H1 (cell line): ENCODE measurements at regions not wholly inside any gene's neighbourhood (a gene's known extent, or its start where the extent isn't known, plus 50 kb on each side); places are given as distances from the start of the nearest gene placed in this dataset.
A peak's percentile ranks its signal among the peaks of the same experiment; 100 is the strongest.

ENCODE experiments used
- CTCF ChIA-PET: fragments of 300-600 bp; sonication (Branson Sonifier 250); formaldehyde crosslinking; loops from one replicate; lab custom pipeline; 2021; ENCODE audit not compliant: partially characterized antibody; lab: Charles Lee
- POLR2A ChIA-PET: fragments of 300-600 bp; sonication (Branson Sonifier 250); formaldehyde crosslinking; loops from one replicate; lab custom pipeline; 2021; ENCODE audit warnings: inconsistent platforms; ENCODE audit not compliant: partially characterized antibody; lab: Charles Lee
- DNase-seq, 2 experiments: peaks; one replicate each; pipeline versions ENCODE4 v3.0.0 to v3.0.0-alpha.2; 2010 to 2022; ENCODE audit warnings: low spot score in 2 of 2, low read depth in 1 of 2, mixed read lengths in 1 of 2
- FAIRE-seq: peaks from 2 replicates; lab custom pipeline; 2011; peaks lifted over from hg19 to GRCh38; lab: Jason Lieb, UNC
- H2AFZ ChIP-seq: 2 replicates; pipeline ENCODE4 v1.8.1; 2012; ENCODE audit warnings: low read length, inconsistent platforms
- H2AK5ac ChIP-seq: 2 replicates; pipeline ENCODE4 v1.6.1; 2013; ENCODE audit warnings: low read depth, low read length
- H2BK120ac ChIP-seq: replicated peaks from 2 replicates; pipeline ENCODE3; 2013; ENCODE audit warnings: low read depth, low read length, inconsistent platforms
- H2BK12ac ChIP-seq: 2 replicates; pipeline ENCODE4 v1.6.1; 2013; ENCODE audit warnings: low read depth, low read length
- H2BK15ac ChIP-seq: 2 replicates; pipeline ENCODE4 v1.6.1; 2013; ENCODE audit warnings: low read length
- H2BK20ac ChIP-seq: 2 replicates; pipeline ENCODE4 v1.6.1; 2013; ENCODE audit warnings: low read length
- H2BK5ac ChIP-seq: 2 replicates; pipeline ENCODE4 v1.6.1; 2013; ENCODE audit warnings: low read depth, low read length
- H3K14ac ChIP-seq: 2 replicates; pipeline ENCODE4 v1.6.1; 2013; ENCODE audit warnings: inconsistent platforms; ENCODE audit not compliant: insufficient read length
- H3K18ac ChIP-seq: 2 replicates; pipeline ENCODE4 v1.6.1; 2013; ENCODE audit warnings: low read length; ENCODE audit errors: extremely low read depth
- H3K23ac ChIP-seq: 2 replicates; pipeline ENCODE4 v1.6.1; 2013; ENCODE audit warnings: inconsistent platforms; ENCODE audit not compliant: insufficient read length
- H3K23me2 ChIP-seq: 2 replicates; pipeline ENCODE4 v1.6.1; 2013; ENCODE audit warnings: low read depth, low read length
- H3K27ac ChIP-seq: 2 replicates; pipeline ENCODE4 v1.6.1; 2011; ENCODE audit warnings: low read depth, low read length, inconsistent platforms
- H3K27me3 ChIP-seq, 4 experiments: replicated peaks in 1 of 4; 1 replicate in 1 of 4; 2 replicates in 3 of 4; pipeline versions ENCODE4 v1.6.1 to v1.8.1; 2011 to 2013; ENCODE audit warnings: low read length in 3 of 4, mild to moderate bottlenecking in 3 of 4, inconsistent platforms in 2 of 4, mixed read lengths in 2 of 4, moderate library complexity in 1 of 4; ENCODE audit not compliant: control insufficient read depth in 3 of 4, insufficient read depth in 3 of 4; ENCODE audit errors: extremely low read depth in 1 of 4
- H3K36me3 ChIP-seq, 4 experiments: 2 replicates each; pipeline versions ENCODE4 v1.6.1 to v1.8.1; 2011 to 2013; ENCODE audit warnings: mild to moderate bottlenecking in 4 of 4, low read length in 3 of 4, moderate library complexity in 2 of 4, control low read depth in 1 of 4, inconsistent platforms in 1 of 4; ENCODE audit not compliant: insufficient read depth in 4 of 4, control insufficient read depth in 2 of 4
- H3K4ac ChIP-seq: replicated peaks from 2 replicates; pipeline ENCODE3; 2013; ENCODE audit warnings: low read length, low read depth, mixed read lengths, inconsistent platforms; ENCODE audit not compliant: insufficient read length
- H3K4me1 ChIP-seq, 4 experiments: replicated peaks in 1 of 4; 1 replicate in 1 of 4; 2 replicates in 3 of 4; pipeline versions ENCODE4 v1.6.1 to v1.8.1; 2011 to 2013; ENCODE audit warnings: low read length in 3 of 4, inconsistent platforms in 2 of 4, mixed read lengths in 1 of 4; ENCODE audit not compliant: insufficient read depth in 4 of 4, control insufficient read depth in 3 of 4
- H3K4me2 ChIP-seq, 2 experiments: 2 replicates each; pipeline versions ENCODE4 v1.6.1 to v1.8.1; 2011 to 2013; ENCODE audit warnings: low read depth in 2 of 2, low read length in 2 of 2, control low read depth in 1 of 2, inconsistent platforms in 1 of 2, mild to moderate bottlenecking in 1 of 2; ENCODE audit not compliant: insufficient read depth in 1 of 2
- H3K4me3 ChIP-seq, 4 experiments: fragments of 200-600, 300-600 bp in 1 of 4; sonication (generic), shearing (Covaris generic), sonication (Bioruptor Twin) in 1 of 4; 2 replicates each; pipeline versions ENCODE4 v1.5.1 to v1.8.1; 2011 to 2016; ENCODE audit warnings: low read length in 4 of 4, low read depth in 3 of 4, control low read depth in 2 of 4, inconsistent platforms in 2 of 4, mild to moderate bottlenecking in 2 of 4, mixed read lengths in 1 of 4, moderate library complexity in 1 of 4; ENCODE audit not compliant: insufficient read depth in 2 of 4; ENCODE audit errors: extremely low read depth in 1 of 4
- H3K56ac ChIP-seq: replicated peaks from 2 replicates; pipeline ENCODE3; 2013; ENCODE audit warnings: low read depth, mild to moderate bottlenecking, mixed read lengths, low read length, inconsistent platforms; ENCODE audit not compliant: insufficient read length
- H3K79me1 ChIP-seq: 2 replicates; pipeline ENCODE4 v1.6.1; 2013; ENCODE audit warnings: low read depth, low read length, control low read depth
- H3K79me2 ChIP-seq, 2 experiments: 2 replicates each; pipeline versions ENCODE4 v1.6.1 to v1.8.1; 2012 to 2013; ENCODE audit warnings: low read length in 2 of 2, mild to moderate bottlenecking in 2 of 2, inconsistent platforms in 1 of 2; ENCODE audit not compliant: insufficient read depth in 2 of 2, control insufficient read depth in 1 of 2
- H3K9ac ChIP-seq, 4 experiments: replicated peaks in 1 of 4; 1 replicate in 1 of 4; 2 replicates in 3 of 4; pipeline versions ENCODE4 v1.6.1 to v1.8.1; 2011 to 2013; ENCODE audit warnings: low read depth in 3 of 4, low read length in 3 of 4, control low read depth in 2 of 4, mild to moderate bottlenecking in 2 of 4, moderate library complexity in 2 of 4, inconsistent platforms in 1 of 4; ENCODE audit errors: extremely low read depth in 1 of 4
- H3K9me3 ChIP-seq, 2 experiments: 2 replicates each; pipeline versions ENCODE4 v1.6.1 to v1.8.1; 2012 to 2013; ENCODE audit warnings: mild to moderate bottlenecking in 2 of 2, moderate library complexity in 2 of 2, control low read depth in 1 of 2, inconsistent platforms in 1 of 2, low read depth in 1 of 2, low read length in 1 of 2, mixed read lengths in 1 of 2; ENCODE audit not compliant: insufficient read depth in 2 of 2
- H4K20me1 ChIP-seq, 2 experiments: replicated peaks in 1 of 2; 2 replicates each; pipeline versions ENCODE3 to v1.8.1; 2011 to 2013; ENCODE audit warnings: inconsistent platforms in 2 of 2, low read length in 2 of 2, mild to moderate bottlenecking in 1 of 2; ENCODE audit not compliant: insufficient read depth in 2 of 2, control insufficient read depth in 1 of 2
- H4K5ac ChIP-seq: 2 replicates; pipeline ENCODE4 v1.6.1; 2013; ENCODE audit warnings: low read length, low read depth, mixed read lengths, inconsistent platforms; ENCODE audit not compliant: insufficient read length
- H4K8ac ChIP-seq: 2 replicates; pipeline ENCODE4 v1.8.0; 2013; ENCODE audit warnings: mild to moderate bottlenecking, moderate library complexity, low read length, inconsistent platforms; ENCODE audit not compliant: insufficient read depth; ENCODE audit errors: extremely low read depth
- H4K91ac ChIP-seq: replicated peaks from 2 replicates; pipeline ENCODE3; 2013; ENCODE audit warnings: low read length, mixed read lengths, inconsistent platforms; ENCODE audit not compliant: insufficient read length
- JUN ChIP-seq: IDR thresholded peaks from 2 replicates; pipeline ENCODE4 v1.6.1; 2011; ENCODE audit warnings: low read depth, mild to moderate bottlenecking, improper control_type of control experiment, low read length
- MAFK ChIP-seq: IDR thresholded peaks from 2 replicates; pipeline ENCODE4 v1.6.1; 2012; ENCODE audit warnings: low read depth, mild to moderate bottlenecking, improper control_type of control experiment, low read length

- H2BK12ac ChIP-seq: no peak overlapping the region
- DNase-seq (no peak), FAIRE-seq (no peak)
- H2BK20ac ChIP-seq: no peak overlapping the region
- TF ChIP-seq MAFK (peak; percentile 11; the same call in 1 of the 2 replicates), JUN (no peak)
- no peak overlapping the region for H4K91ac ChIP-seq
- CTCF ChIA-PET: no interaction called here
- POLR2A ChIA-PET: no interaction called here
- no peak overlapping the region for H3K4me3 ChIP-seq
- no peaks in the 10 kb centered on the region for H3K79me1 ChIP-seq
- no peaks in the 10 kb centered on the region for H3K36me3 ChIP-seq
- no peaks in the 10 kb centered on the region for H4K20me1 ChIP-seq
- H3K23me2 ChIP-seq: no peaks in the 10 kb centered on the region
- no peak overlapping the region for H3K14ac ChIP-seq
- no peak overlapping the region for H4K5ac ChIP-seq
- H3K9ac ChIP-seq: no peak overlapping the region
- H3K27ac ChIP-seq: no peak overlapping the region
- H3K56ac ChIP-seq: no peak overlapping the region
- H3K79me2 ChIP-seq: no peaks in the 10 kb centered on the region
- no peaks in the 10 kb centered on the region; a peak in 1 of 4 replicates for H3K9me3 ChIP-seq
- H4K8ac ChIP-seq: no peak overlapping the region
- no peaks in the 10 kb centered on the region for H3K27me3 ChIP-seq
- no peak overlapping the region for H3K23ac ChIP-seq
- no peak overlapping the region for H2AK5ac ChIP-seq
- H3K4ac ChIP-seq: no peak overlapping the region
- no peak overlapping the region for H2BK120ac ChIP-seq
- no peak overlapping the region for H3K4me2 ChIP-seq
- H2AFZ ChIP-seq: no peak overlapping the region
- no peak overlapping the region for H2BK15ac ChIP-seq
- H3K4me1 ChIP-seq: no peaks in the 10 kb centered on the region
- H3K18ac ChIP-seq: no peak overlapping the region
- H2BK5ac ChIP-seq: no peak overlapping the region
Observed at GRCh38 chr13:88745011-88745410, 1073.8 kb downstream of the SLITRK5 start.
